Mucosa of descending colon (tissue), 3 donors: ENCODE measurements at regions not wholly inside any gene's neighbourhood (a gene's known extent, or its start where the extent isn't known, plus 50 kb on each side); places are given as distances from the start of the nearest gene placed in this dataset.

Experiments used
- ATAC-seq: fragments of 200-7000 bp; cut with Tn5 transposase; one replicate; pipeline ENCODE4 v1.9.1; 2020; ENCODE audit warnings: mild to moderate bottlenecking, moderate library complexity
- DNase-seq, 3 donors: peaks; one replicate each; pipeline ENCODE4 v3.0.0-alpha.2; 2020
- H3K36me3 ChIP-seq: fragments of 200-600 bp; one replicate; pipeline ENCODE4 v1.8.0; 2021; ENCODE audit warnings: low read depth, mild to moderate bottlenecking
- H3K4me1 ChIP-seq: fragments of 200-600 bp; one replicate; pipeline ENCODE4 v1.8.0; 2021; ENCODE audit warnings: low read depth, mild to moderate bottlenecking
- H3K4me3 ChIP-seq: fragments of 200-600 bp; one replicate; pipeline ENCODE4 v1.8.0; 2021; ENCODE audit warnings: mild to moderate bottlenecking
- H3K9me3 ChIP-seq: fragments of 200-600 bp; one replicate; pipeline ENCODE4 v1.8.0; 2021; ENCODE audit warnings: mild to moderate bottlenecking
- intact Hi-C, 2 donors: fragments of 100-400 bp; cut with DNase I in 1 of 2; cut with micrococcal nuclease in 1 of 2; formaldehyde crosslinking; loops; one replicate each; pipeline versions ENCODE4 v1.11.0 to v1.11.1; 2022; cut with DNase I, micrococcal nuclease
- TF ChIP-seq, protein P1 (sequence below): fragments of 200-600 bp; IDR thresholded peaks from one replicate; pipeline ENCODE4 v1.8.0; 2022; ENCODE audit warnings: antibody characterized with exemption, mild to moderate bottlenecking
- donor health status: DM: no; HTN: no; CAD: no; lungs with moderate emphysema.
- donor health status: DM: no; HTN: no; CAD: no.
- donor health status: DM: no; HTN: yes; CAD: no.

DNA sequence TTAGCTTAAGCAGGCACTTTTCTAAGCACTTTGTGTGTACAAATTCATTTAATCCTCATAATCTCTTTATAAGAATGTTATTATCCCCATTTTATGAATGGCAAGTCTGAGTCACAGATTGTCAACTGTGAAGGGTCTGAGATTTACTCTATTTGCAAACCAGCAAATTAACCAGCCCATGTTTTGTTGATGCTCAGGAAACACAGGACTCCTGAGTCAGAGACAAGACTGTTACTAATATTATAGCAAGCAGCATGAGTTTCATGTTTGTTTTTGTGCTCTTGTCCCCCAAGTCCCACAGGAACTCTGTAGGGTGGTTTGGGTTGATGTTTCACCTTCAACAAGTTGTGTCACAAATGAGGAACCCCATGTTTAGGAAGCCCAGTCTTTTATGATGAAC is 182.0 kb upstream of the PPP1R3A start:
- ATAC-seq: no peak
- intact Hi-C loops: no loop called here

DNA sequence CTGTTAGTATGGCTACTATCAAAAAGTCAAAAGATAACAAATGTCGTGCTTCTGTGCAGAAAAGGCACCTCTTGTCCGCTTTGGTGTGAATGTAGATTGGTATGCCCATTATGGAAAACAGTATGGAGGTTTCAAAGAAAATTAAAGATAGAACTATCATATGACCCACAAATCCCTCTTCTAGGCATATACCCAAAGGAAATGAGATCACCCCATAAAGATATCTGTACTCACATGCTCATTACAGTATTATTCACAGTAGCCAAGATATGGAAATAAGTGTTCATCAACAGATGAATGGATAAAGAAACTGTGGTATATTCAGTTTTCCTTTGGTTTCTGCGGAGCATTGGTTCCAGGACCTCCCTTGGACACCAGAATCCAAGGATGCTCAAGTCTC is 180.5 kb upstream of the PPP1R3A start:
- intact Hi-C loops: no loop called here
- ATAC-seq (no peak), DNase-seq (no peak)
- Histone ChIP-seq H3K36me3 (no peaks in the 10 kb centered on the region), H3K4me1 (no peaks in the 10 kb centered on the region), H3K4me3 (no peak overlapping the region), H3K9me3 (no peaks in the 10 kb centered on the region)
- TF ChIP-seq, protein P1, sequence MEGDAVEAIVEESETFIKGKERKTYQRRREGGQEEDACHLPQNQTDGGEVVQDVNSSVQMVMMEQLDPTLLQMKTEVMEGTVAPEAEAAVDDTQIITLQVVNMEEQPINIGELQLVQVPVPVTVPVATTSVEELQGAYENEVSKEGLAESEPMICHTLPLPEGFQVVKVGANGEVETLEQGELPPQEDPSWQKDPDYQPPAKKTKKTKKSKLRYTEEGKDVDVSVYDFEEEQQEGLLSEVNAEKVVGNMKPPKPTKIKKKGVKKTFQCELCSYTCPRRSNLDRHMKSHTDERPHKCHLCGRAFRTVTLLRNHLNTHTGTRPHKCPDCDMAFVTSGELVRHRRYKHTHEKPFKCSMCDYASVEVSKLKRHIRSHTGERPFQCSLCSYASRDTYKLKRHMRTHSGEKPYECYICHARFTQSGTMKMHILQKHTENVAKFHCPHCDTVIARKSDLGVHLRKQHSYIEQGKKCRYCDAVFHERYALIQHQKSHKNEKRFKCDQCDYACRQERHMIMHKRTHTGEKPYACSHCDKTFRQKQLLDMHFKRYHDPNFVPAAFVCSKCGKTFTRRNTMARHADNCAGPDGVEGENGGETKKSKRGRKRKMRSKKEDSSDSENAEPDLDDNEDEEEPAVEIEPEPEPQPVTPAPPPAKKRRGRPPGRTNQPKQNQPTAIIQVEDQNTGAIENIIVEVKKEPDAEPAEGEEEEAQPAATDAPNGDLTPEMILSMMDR: no peak

More for the DNA sequence above, 182.0 kb upstream of the PPP1R3A start:
- DNase-seq: no peak
- H3K4me3 ChIP-seq: no peak overlapping the region
- TF ChIP-seq, protein P1: no peak
- H3K9me3 ChIP-seq: no peaks in the 10 kb centered on the region
- no peaks in the 10 kb centered on the region for H3K4me1 ChIP-seq
- no peaks in the 10 kb centered on the region for H3K36me3 ChIP-seq

DNA sequence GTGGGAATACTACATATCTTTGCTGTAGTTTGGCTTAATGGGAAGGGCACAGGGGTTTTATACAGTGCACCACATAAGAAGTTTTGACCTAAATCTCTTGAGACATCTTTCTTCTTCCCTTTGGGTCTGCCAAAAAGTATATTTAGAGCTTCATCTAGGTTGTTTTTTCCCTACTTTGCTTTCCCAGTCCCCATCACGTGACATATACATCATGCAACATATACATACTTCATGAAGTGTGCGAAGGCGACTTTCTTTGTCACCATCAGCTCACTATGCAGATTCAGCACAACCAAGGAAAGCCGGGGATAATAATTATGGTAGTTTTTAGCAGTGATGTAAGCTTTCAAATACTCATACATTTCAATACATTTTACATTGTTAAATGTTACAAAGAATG is 177.1 kb upstream of the PPP1R3A start:
- no peak for ATAC-seq
- no peaks in the 10 kb centered on the region for H3K4me1 ChIP-seq
- H3K36me3 ChIP-seq: no peaks in the 10 kb centered on the region
- no peaks in the 10 kb centered on the region for H3K9me3 ChIP-seq
- intact Hi-C loops: no loop called here
- no peak for DNase-seq
- TF ChIP-seq, protein P1: no peak
- H3K4me3 ChIP-seq: no peak overlapping the region

DNA sequence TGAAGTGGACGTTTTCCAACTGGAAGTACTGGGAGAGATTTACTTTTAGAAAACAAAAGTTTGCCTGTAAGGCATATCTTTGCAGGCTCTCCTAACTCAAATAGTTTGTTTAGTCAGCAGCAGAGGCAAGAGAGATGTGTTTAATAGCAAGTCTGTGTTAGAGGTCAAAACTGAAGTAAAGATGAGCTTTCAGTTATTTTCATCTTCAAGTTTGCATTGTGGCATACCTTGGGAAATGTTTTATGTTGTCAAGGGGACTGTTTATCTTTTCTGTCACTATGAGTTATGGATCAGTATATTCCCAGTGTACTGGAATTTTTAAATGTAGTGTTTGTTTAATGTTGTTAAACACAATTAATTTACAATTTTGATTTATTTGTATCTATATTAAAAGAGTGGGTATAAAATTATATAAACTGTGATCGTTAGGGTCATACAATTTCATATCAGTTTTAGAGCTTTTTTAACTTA is 169.7 kb upstream of the PPP1R3A start:
- TF ChIP-seq, protein P1: no peak
- H3K36me3 ChIP-seq: no peaks in the 10 kb centered on the region
- intact Hi-C loops: loop anchor here (5.0 to 10.0 kb wide), 2 partner anchors 329 to 576 kb away; no protein-coding TSS in a partner anchor
- H3K4me3 ChIP-seq: no peak overlapping the region
- H3K4me1 ChIP-seq: peaks cover 5% of the 10 kb centered on the region
- ATAC-seq: no peak
- DNase-seq: no peak
- no peaks in the 10 kb centered on the region for H3K9me3 ChIP-seq

DNA sequence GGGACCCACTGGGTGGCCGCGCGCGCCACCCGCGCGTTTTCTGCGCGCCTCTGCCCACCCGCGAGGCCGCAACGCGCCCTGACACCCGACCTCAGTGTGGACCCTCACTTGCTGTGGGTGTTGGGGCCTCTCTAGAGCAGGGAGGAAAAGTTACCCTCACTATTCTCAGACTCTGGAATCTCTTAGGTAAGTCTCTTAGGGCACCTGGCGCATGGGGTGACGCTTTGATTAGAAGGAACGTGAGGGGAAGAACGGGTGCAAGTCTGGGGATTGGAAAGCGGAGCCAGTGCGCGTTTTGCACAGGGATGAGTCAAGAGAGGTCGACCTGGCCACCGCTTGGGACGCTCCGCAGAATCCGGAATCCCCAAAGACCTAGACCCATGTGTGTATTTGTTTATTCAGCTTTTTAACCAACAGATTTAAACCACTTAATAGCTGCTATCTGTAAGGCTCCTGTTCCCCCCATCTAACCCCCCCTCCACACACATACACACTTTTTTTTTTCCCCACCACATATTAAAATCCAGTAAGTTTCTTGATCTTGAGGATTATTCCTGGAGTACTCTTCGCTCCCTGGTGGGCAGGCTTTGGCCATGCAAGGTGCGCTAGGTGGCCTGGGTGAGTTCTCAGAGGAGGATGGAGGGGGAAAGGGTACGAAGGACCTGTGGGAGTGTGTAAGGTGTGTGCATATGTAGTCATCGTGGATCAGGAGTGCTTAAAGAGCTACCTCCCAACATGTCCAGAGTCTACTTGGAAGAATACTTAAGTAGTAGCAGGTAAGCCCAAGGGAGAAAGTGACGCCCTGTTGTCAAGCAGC is 169.1 kb upstream of the PPP1R3A start:
- Histone ChIP-seq H3K4me1 (peaks cover 6% of the 10 kb centered on the region), H3K36me3 (no peaks in the 10 kb centered on the region), H3K4me3 (peak overlapping the region; percentile 6), H3K9me3 (no peaks in the 10 kb centered on the region)
- peak in 2 of 3 donors; percentile 46 to 55 for DNase-seq
- ATAC-seq: no peak
- TF ChIP-seq, protein P1: no peak
- intact Hi-C loops: loop anchor here (5.0 to 10.0 kb wide), 2 partner anchors 329 to 577 kb away; no protein-coding TSS in a partner anchor
